RWPE2 (cell line): ENCODE measurements at regions not wholly inside any gene's neighbourhood (a gene's known extent, or its start where the extent isn't known, plus 50 kb on each side); places are given as distances from the start of the nearest gene placed in this dataset.

Experiments
- ATAC-seq: fragments of 200-7000 bp; cut with Tn5 transposase; 3 replicates; pipeline ENCODE4 v1.9.1; 2021; ENCODE audit warnings: low read depth
- DNase-seq: peaks from one replicate; pipeline ENCODE4 v3.0.0-alpha.2; 2020; ENCODE audit warnings: low spot score
- H3K27ac ChIP-seq: fragments of 450-650 bp; 2 replicates; pipeline ENCODE4 v1.5.1; 2017; ENCODE audit warnings: mild to moderate bottlenecking; ENCODE audit not compliant: poor library complexity, severe bottlenecking
- H3K27me3 ChIP-seq: fragments of 250-450 bp; sonication (Bioruptor Pico); 2 replicates; pipeline ENCODE4 v1.5.1; 2021; ENCODE audit warnings: mild to moderate bottlenecking, moderate library complexity; ENCODE audit not compliant: insufficient read depth, poor library complexity, severe bottlenecking
- H3K36me3 ChIP-seq: fragments of 250-450 bp; sonication (Bioruptor Pico); 2 replicates; pipeline ENCODE4 v1.5.1; 2020; ENCODE audit warnings: low read depth, mild to moderate bottlenecking, moderate library complexity
- H3K4me1 ChIP-seq: fragments of 250-450 bp; sonication (Bioruptor Pico); 2 replicates; pipeline ENCODE4 v1.5.1; 2021; ENCODE audit warnings: mild to moderate bottlenecking, moderate library complexity; ENCODE audit not compliant: insufficient read depth, poor library complexity, severe bottlenecking
- H3K4me3 ChIP-seq: fragments of 250-450 bp; sonication (Bioruptor Pico); 2 replicates; pipeline ENCODE4 v1.5.1; 2021; ENCODE audit warnings: mild to moderate bottlenecking, moderate library complexity; ENCODE audit not compliant: severe bottlenecking
- H3K9me3 ChIP-seq: fragments of 250-450 bp; sonication (Bioruptor Pico); 2 replicates; pipeline ENCODE4 v1.5.1; 2021; ENCODE audit warnings: mild to moderate bottlenecking, moderate library complexity; ENCODE audit not compliant: severe bottlenecking
- CTCF ChIP-seq: fragments of 450-650 bp; IDR thresholded peaks from one replicate; pipeline ENCODE4 v1.5.1; 2017; ENCODE audit warnings: mild to moderate bottlenecking, moderate library complexity; ENCODE audit not compliant: poor library complexity, severe bottlenecking

DNA sequence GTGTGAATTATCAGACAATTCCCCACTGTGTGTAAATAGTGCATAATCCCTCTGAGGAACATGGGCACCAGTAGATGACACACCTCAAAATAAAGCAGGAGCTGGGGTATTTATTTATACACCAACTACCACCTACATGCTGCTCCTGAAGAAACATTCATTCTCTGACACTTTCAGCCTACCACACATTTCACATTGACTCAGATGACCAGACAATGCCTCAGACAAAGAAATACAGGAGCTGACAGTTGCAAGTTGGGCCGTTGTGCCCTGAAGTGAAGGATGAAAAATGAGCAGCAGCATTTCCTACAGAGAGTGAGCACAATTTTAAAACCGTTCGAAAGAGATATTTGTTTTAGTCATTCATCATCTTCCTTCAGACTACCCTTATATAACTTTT lies 63.2 kb downstream of the RGS2 start:
- DNase-seq (no peak), ATAC-seq (no peak)
- no peaks in the 10 kb centered on the region for H3K36me3 ChIP-seq
- H3K4me3 ChIP-seq: no peak overlapping the region
- TF ChIP-seq CTCF: no peak
- no peaks in the 10 kb centered on the region for H3K27me3 ChIP-seq
- no peaks in the 10 kb centered on the region for H3K9me3 ChIP-seq
- no peak overlapping the region for H3K27ac ChIP-seq
- H3K4me1 ChIP-seq: no peaks in the 10 kb centered on the region

DNA sequence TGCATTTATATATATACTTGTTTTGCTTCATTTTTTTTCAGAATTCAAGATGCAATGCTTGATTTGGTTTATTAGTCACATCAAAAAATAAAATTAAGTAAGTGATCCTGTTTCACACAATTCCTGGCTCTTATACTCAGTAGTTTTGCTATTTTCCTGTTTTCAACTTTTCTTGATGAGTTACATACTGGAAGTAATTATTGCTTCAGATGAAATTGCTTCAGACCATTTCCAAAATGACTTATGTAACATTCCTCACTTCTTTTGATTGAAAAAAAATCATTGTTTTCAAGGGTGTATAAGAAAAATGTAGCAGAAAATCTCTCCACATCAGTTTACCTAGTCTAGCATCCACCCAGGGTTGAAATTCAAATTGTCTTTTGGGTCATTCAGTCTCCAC lies 65.0 kb downstream of the RGS2 start:
- Histone ChIP-seq H3K27me3 (no peaks in the 10 kb centered on the region), H3K27ac (no peak overlapping the region), H3K9me3 (no peaks in the 10 kb centered on the region), H3K4me1 (no peaks in the 10 kb centered on the region), H3K36me3 (no peaks in the 10 kb centered on the region), H3K4me3 (no peak overlapping the region)
- ATAC-seq (no peak), DNase-seq (no peak)
- no peak for TF ChIP-seq CTCF

DNA sequence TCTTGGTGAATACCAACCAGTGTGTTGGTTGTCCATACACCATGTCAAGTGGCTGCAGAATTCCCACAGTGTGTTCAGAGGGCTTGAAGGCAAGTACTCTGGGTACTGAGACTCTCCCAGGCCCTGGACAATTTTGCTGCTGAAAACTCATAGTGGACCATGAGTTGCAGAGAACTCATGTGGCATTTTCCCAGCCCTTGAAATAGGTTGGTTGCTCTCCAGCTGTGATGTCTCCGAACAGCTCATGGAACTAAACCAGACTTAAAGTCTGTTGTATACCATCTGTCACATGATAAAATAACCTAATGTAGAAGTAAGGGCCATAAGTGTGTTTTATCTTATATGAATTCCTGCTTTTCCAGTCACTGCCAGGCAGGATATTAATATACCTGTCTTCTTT lies 67.8 kb downstream of the RGS2 start:
- no peak for ATAC-seq
- Histone ChIP-seq H3K4me1 (no peaks in the 10 kb centered on the region), H3K9me3 (no peaks in the 10 kb centered on the region), H3K27me3 (no peaks in the 10 kb centered on the region), H3K27ac (no peak overlapping the region), H3K36me3 (no peaks in the 10 kb centered on the region), H3K4me3 (no peak overlapping the region)
- no peak for DNase-seq
- no peak for TF ChIP-seq CTCF

DNA sequence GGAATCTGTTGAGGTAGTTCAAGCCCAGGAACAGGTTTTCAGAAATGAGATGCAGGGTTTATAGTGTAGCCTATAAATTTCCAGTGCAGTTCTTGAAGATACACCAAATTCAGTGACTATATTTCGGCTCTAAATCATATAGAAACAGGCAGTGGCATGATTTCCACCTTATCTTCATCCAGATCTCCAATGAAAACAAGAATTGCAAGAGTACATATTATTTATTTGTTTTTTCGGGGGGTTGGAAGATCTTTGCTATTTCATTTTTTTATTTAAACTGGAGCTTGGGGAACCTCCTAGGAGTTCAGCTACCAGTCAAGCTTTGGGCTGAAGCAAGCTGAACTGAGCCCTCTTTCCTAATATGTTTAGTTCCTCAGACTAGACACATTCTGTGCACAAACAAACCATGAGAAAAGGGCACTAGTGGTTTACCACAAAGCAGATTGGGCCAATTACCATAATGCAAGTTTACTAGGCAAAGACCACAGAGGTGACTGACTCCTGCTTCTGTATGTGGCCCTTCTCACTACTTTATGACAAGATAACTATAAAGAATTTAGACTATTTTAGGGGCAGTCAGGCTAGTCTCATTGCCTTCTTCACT lies 68.5 kb downstream of the RGS2 start:
- ATAC-seq: no peak
- DNase-seq: no peak
- Histone ChIP-seq H3K4me1 (no peaks in the 10 kb centered on the region), H3K27ac (no peak overlapping the region), H3K4me3 (no peak overlapping the region), H3K9me3 (no peaks in the 10 kb centered on the region), H3K27me3 (no peaks in the 10 kb centered on the region), H3K36me3 (no peaks in the 10 kb centered on the region)
- TF ChIP-seq CTCF: no peak

DNA sequence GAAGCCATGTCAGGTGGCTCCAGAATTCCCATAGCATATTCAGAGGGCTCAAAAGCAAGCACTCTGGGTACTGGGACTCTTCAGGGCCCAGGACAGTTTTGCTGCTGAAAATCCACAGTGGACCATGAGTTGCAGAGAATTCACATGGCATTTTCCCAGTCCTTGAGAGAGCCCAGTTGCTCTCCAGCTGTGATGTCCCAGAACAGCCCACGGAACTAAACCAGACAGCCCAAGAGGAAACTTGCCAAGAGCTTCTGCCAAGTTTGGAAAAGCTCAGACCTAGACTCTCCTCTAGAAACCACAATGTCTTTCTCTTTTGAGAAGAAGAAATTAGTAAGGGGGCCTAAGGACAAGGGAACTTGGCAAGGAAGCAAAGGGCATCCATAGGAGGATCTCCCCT lies 69.4 kb downstream of the RGS2 start:
- Histone ChIP-seq H3K36me3 (no peaks in the 10 kb centered on the region), H3K27me3 (no peaks in the 10 kb centered on the region), H3K4me1 (no peaks in the 10 kb centered on the region), H3K9me3 (no peaks in the 10 kb centered on the region), H3K4me3 (no peak overlapping the region), H3K27ac (no peak overlapping the region)
- ATAC-seq (no peak), DNase-seq (no peak)
- no peak for TF ChIP-seq CTCF
